Lower lobe of right lung (tissue), 2 donors: ENCODE measurements at regions not wholly inside any gene's neighbourhood (a gene's known extent, or its start where the extent isn't known, plus 50 kb on each side); places are given as distances from the start of the nearest gene placed in this dataset.
"Not testable (repeated sequence)": the region's sequence is repeated elsewhere in the genome, so short reads cannot be mapped to it uniquely, and the experiment has no call there.

Source experiments
- ATAC-seq, 2 donors: fragments of 200-7000 bp; cut with Tn5 transposase; one replicate each; pipeline ENCODE4 v1.9.1; 2020 to 2022; ENCODE audit warnings: mild to moderate bottlenecking in 2 of 2, moderate library complexity in 2 of 2
- DNase-seq: peaks from one replicate; pipeline ENCODE4 v3.0.0-alpha.2; 2020
- H3K27ac ChIP-seq: fragments of 200-600 bp; one replicate; pipeline ENCODE4 v1.8.0; 2022
- H3K27me3 ChIP-seq: fragments of 200-600 bp; one replicate; pipeline ENCODE4 v1.8.0; 2022; ENCODE audit warnings: low read depth
- H3K36me3 ChIP-seq: fragments of 200-600 bp; one replicate; pipeline ENCODE4 v1.8.0; 2022; ENCODE audit warnings: mild to moderate bottlenecking
- H3K4me1 ChIP-seq: fragments of 200-600 bp; one replicate; pipeline ENCODE4 v1.8.0; 2022
- H3K4me3 ChIP-seq: fragments of 200-600 bp; one replicate; pipeline ENCODE4 v1.8.0; 2022; ENCODE audit warnings: mild to moderate bottlenecking
- H3K9me3 ChIP-seq: fragments of 200-600 bp; one replicate; pipeline ENCODE4 v1.8.0; 2022
- CTCF ChIP-seq: fragments of 200-600 bp; IDR thresholded peaks from one replicate; pipeline ENCODE4 v1.8.0; 2022; ENCODE audit warnings: antibody characterized with exemption, mild to moderate bottlenecking
- intact Hi-C: fragments of 100-400 bp; cut with DNase I; formaldehyde crosslinking; loops from one replicate; pipeline ENCODE4 v1.11.0; 2022
- donor health status: DM: no; HTN: yes; CAD: no; lungs with severe emphysema.

- intact Hi-C loops = no loop called here
- DNase-seq = no peak
- no peak overlapping the region for H3K4me3 ChIP-seq
- TF ChIP-seq CTCF = no peak
- H3K9me3 ChIP-seq = no peaks in the 10 kb centered on the region
- H3K36me3 ChIP-seq = no peaks in the 10 kb centered on the region
- H3K4me1 ChIP-seq = no peaks in the 10 kb centered on the region
- H3K27me3 ChIP-seq = no peaks in the 10 kb centered on the region
- no peak overlapping the region for H3K27ac ChIP-seq
- ATAC-seq = no peak
Measured at GRCh38 chr16:59470556-59470955, 736.4 kb upstream of the GOT2 start.

GRCh38 chr16:59469266-59469665 lies 735.1 kb upstream of the GOT2 start:
- no peaks in the 10 kb centered on the region for H3K36me3 ChIP-seq
- intact Hi-C loops = no loop called here
- no peak overlapping the region for H3K27ac ChIP-seq
- no peaks in the 10 kb centered on the region for H3K9me3 ChIP-seq
- no peak for TF ChIP-seq CTCF
- H3K4me3 ChIP-seq = no peak overlapping the region
- H3K4me1 ChIP-seq = no peaks in the 10 kb centered on the region
- ATAC-seq (no peak), DNase-seq (no peak)
- no peaks in the 10 kb centered on the region for H3K27me3 ChIP-seq

GRCh38 chr16:59463776-59464175 lies 729.7 kb upstream of the GOT2 start:
- Histone ChIP-seq H3K9me3 (no peaks in the 10 kb centered on the region), H3K27me3 (no peaks in the 10 kb centered on the region), H3K36me3 (no peaks in the 10 kb centered on the region), H3K27ac (no peak overlapping the region), H3K4me3 (no peak overlapping the region), H3K4me1 (no peaks in the 10 kb centered on the region)
- intact Hi-C loops = no loop called here
- no peak for DNase-seq
- ATAC-seq = no peak
- TF ChIP-seq CTCF = no peak

GRCh38 chr16:59459806-59460205 lies 725.7 kb upstream of the GOT2 start:
- ATAC-seq (no peak), DNase-seq (no peak)
- Histone ChIP-seq H3K27ac (no peak overlapping the region), H3K4me1 (no peaks in the 10 kb centered on the region), H3K9me3 (no peaks in the 10 kb centered on the region), H3K36me3 (no peaks in the 10 kb centered on the region), H3K27me3 (no peaks in the 10 kb centered on the region), H3K4me3 (no peak overlapping the region)
- intact Hi-C loops = no loop called here
- no peak for TF ChIP-seq CTCF

- no peak for ATAC-seq
- no peaks in the 10 kb centered on the region for H3K27me3 ChIP-seq
Measured at GRCh38 chr16:59455497-59455896, 721.4 kb upstream of the GOT2 start.

GRCh38 chr16:59450513-59450912 lies 716.4 kb upstream of the GOT2 start:
- H3K9me3 ChIP-seq, intact Hi-C loops, ATAC-seq, H3K36me3 ChIP-seq, H3K4me3 ChIP-seq, H3K27ac ChIP-seq, DNase-seq, H3K27me3 ChIP-seq, H3K4me1 ChIP-seq: not testable (repeated sequence)

More at GRCh38 chr16:59455497-59455896, 721.4 kb upstream of the GOT2 start:
- no peak overlapping the region for H3K4me3 ChIP-seq
- H3K27ac ChIP-seq = no peak overlapping the region
- intact Hi-C loops = no loop called here
- no peaks in the 10 kb centered on the region for H3K4me1 ChIP-seq
- no peaks in the 10 kb centered on the region for H3K36me3 ChIP-seq
- no peak for TF ChIP-seq CTCF
- no peak for DNase-seq
- peaks cover 4% of the 10 kb centered on the region for H3K9me3 ChIP-seq
